IMR-90 (cell line): ENCODE measurements at regions not wholly inside any gene's neighbourhood (a gene's known extent, or its start where the extent isn't known, plus 50 kb on each side); places are given as distances from the start of the nearest gene placed in this dataset.

Experiments
- ATAC-seq: fragments of 200-7000 bp; cut with Tn5 transposase; 2 replicates; pipeline ENCODE4 v1.9.1; 2020; ENCODE audit warnings: low read depth, mild to moderate bottlenecking, moderate library complexity
- BruUV-seq: library from RNA; stranded (reverse); fragments of 400-500 nt; replicated peaks from 2 replicates; lab custom pipeline; 2021; lab: Mats Ljungman, UMichigan
- CTCF ChIA-PET: fragments of 300-600 bp; formaldehyde crosslinking; extraction: SDS; loops from one replicate; lab custom pipeline; 2021; ENCODE audit warnings: antibody characterized with exemption; lab: Yijun Ruan, JAX
- POLR2A ChIA-PET: fragments of 300-600 bp; sonication (Branson Sonifier 250); formaldehyde crosslinking; loops from one replicate; lab custom pipeline; 2022; ENCODE audit warnings: antibody characterized with exemption; ENCODE audit not compliant: unreplicated experiment; lab: Charles Lee
- DNase-seq: peaks from one replicate; pipeline ENCODE4 v3.0.0; 2013
- H2AFZ ChIP-seq: replicated peaks from 2 replicates; pipeline ENCODE3; 2013; ENCODE audit warnings: low read length, mild to moderate bottlenecking; ENCODE audit not compliant: poor library complexity
- H2AK5ac ChIP-seq: 2 replicates; pipeline ENCODE4 v1.6.1; 2013; ENCODE audit warnings: low read depth, low read length, inconsistent platforms
- H2AK9ac ChIP-seq: replicated peaks from 2 replicates; pipeline ENCODE3; 2013; ENCODE audit warnings: mild to moderate bottlenecking, low read depth, low read length, moderate library complexity; ENCODE audit not compliant: poor library complexity
- H2BK120ac ChIP-seq: 2 replicates; pipeline ENCODE4 v1.6.1; 2013; ENCODE audit warnings: low read depth, low read length, inconsistent platforms
- H2BK15ac ChIP-seq: 3 replicates; pipeline ENCODE4 v1.6.1; 2013; ENCODE audit warnings: low read depth, low read length, inconsistent platforms
- H2BK20ac ChIP-seq: 2 replicates; pipeline ENCODE4 v1.6.1; 2013; ENCODE audit warnings: low read depth, mild to moderate bottlenecking, inconsistent platforms, low read length, moderate library complexity
- H2BK5ac ChIP-seq: 2 replicates; pipeline ENCODE4 v1.6.1; 2013; ENCODE audit warnings: mild to moderate bottlenecking, low read depth, low read length, inconsistent platforms; ENCODE audit not compliant: poor library complexity, severe bottlenecking
- H3K14ac ChIP-seq: replicated peaks from 2 replicates; pipeline ENCODE4 v1.6.1; 2013; ENCODE audit warnings: low read depth, low read length, inconsistent platforms
- H3K18ac ChIP-seq: 2 replicates; pipeline ENCODE4 v1.6.1; 2013; ENCODE audit warnings: low read depth, low read length, control low read depth
- H3K23ac ChIP-seq: 2 replicates; pipeline ENCODE4 v1.6.1; 2013; ENCODE audit warnings: low read depth, low read length, inconsistent platforms
- H3K27ac ChIP-seq: 2 replicates; pipeline ENCODE4 v1.5.1; 2013; ENCODE audit warnings: mild to moderate bottlenecking, control low read depth, low read length; ENCODE audit not compliant: insufficient read depth
- H3K27me3 ChIP-seq: 2 replicates; pipeline ENCODE4 v1.6.1; 2013; ENCODE audit warnings: low read length; ENCODE audit not compliant: control insufficient read depth, insufficient read depth
- H3K36me3 ChIP-seq: 2 replicates; pipeline ENCODE4 v1.6.1; 2013; ENCODE audit warnings: low read length, mixed read lengths; ENCODE audit not compliant: control insufficient read depth, insufficient read depth
- H3K4ac ChIP-seq: 2 replicates; pipeline ENCODE4 v1.6.1; 2013; ENCODE audit warnings: low read depth, low read length, inconsistent platforms
- H3K4me1 ChIP-seq: 2 replicates; pipeline ENCODE4 v1.6.1; 2013; ENCODE audit warnings: low read length, mixed read lengths; ENCODE audit not compliant: control insufficient read depth, insufficient read depth
- H3K4me2 ChIP-seq: 2 replicates; pipeline ENCODE4 v1.6.1; 2013; ENCODE audit warnings: low read depth, mild to moderate bottlenecking, control low read depth, low read length, moderate library complexity
- H3K4me3 ChIP-seq: 2 replicates; pipeline ENCODE4 v1.5.1; 2013; ENCODE audit warnings: low read depth, mild to moderate bottlenecking, control low read depth, low read length, moderate library complexity; ENCODE audit not compliant: insufficient read depth
- H3K56ac ChIP-seq: 2 replicates; pipeline ENCODE4 v1.6.1; 2013; ENCODE audit warnings: low read length, inconsistent platforms; ENCODE audit not compliant: insufficient read depth; ENCODE audit errors: extremely low read depth
- H3K79me1 ChIP-seq, 2 experiments: 2 replicates each; pipeline ENCODE4 v1.6.1; 2013; ENCODE audit warnings: low read length in 2 of 2, inconsistent platforms in 1 of 2, low read depth in 1 of 2
- H3K9ac ChIP-seq: 2 replicates; pipeline ENCODE4 v1.6.1; 2013; ENCODE audit warnings: low read depth, low read length, control low read depth
- H3K9me1 ChIP-seq: 2 replicates; pipeline ENCODE4 v1.6.1; 2013; ENCODE audit warnings: low read length, inconsistent platforms; ENCODE audit not compliant: insufficient read depth
- H3K9me3 ChIP-seq: 2 replicates; pipeline ENCODE4 v1.6.1; 2013; ENCODE audit warnings: low read length; ENCODE audit not compliant: control insufficient read depth, insufficient read depth
- H4K20me1 ChIP-seq: 2 replicates; pipeline ENCODE4 v1.6.1; 2013; ENCODE audit warnings: low read length, inconsistent platforms; ENCODE audit not compliant: insufficient read depth
- H4K5ac ChIP-seq: 2 replicates; pipeline ENCODE4 v1.6.1; 2013; ENCODE audit warnings: mild to moderate bottlenecking, low read depth, low read length, control low read depth
- H4K8ac ChIP-seq, 2 experiments: 2 replicates each; pipeline ENCODE4 v1.6.1; 2013; ENCODE audit warnings: low read depth in 2 of 2, low read length in 2 of 2, control low read depth in 1 of 2, inconsistent platforms in 1 of 2
- H4K91ac ChIP-seq: 2 replicates; pipeline ENCODE4 v1.6.1; 2013; ENCODE audit warnings: low read depth, low read length, inconsistent platforms; ENCODE audit not compliant: insufficient read depth
- BHLHE40 ChIP-seq: fragments of 150-350 bp; IDR thresholded peaks from 2 replicates; pipeline ENCODE4 v1.6.1; 2016; ENCODE audit warnings: mild to moderate bottlenecking, low read depth, low read length
- CHD1 ChIP-seq: IDR thresholded peaks from 2 replicates; pipeline ENCODE4 v1.6.1; 2012; ENCODE audit warnings: low read depth, low read length, improper control_type of control experiment
- FOS ChIP-seq: fragments of 150-350 bp; IDR thresholded peaks from 2 replicates; pipeline ENCODE4 v1.6.1; 2016; ENCODE audit warnings: low read depth, low read length
- MAFK ChIP-seq: IDR thresholded peaks from 2 replicates; pipeline ENCODE4 v1.6.1; 2012; ENCODE audit warnings: low read depth, low read length, improper control_type of control experiment
- MAZ ChIP-seq: IDR thresholded peaks from 2 replicates; pipeline ENCODE4 v1.6.1; 2012; ENCODE audit warnings: low read depth, mild to moderate bottlenecking, low read length, improper control_type of control experiment, moderate library complexity, borderline replicate concordance
- RCOR1 ChIP-seq: IDR thresholded peaks from 2 replicates; pipeline ENCODE4 v1.6.1; 2012; ENCODE audit warnings: mild to moderate bottlenecking, low read length, improper control_type of control experiment; ENCODE audit not compliant: insufficient replicate concordance
- RFX5 ChIP-seq: IDR thresholded peaks from 2 replicates; pipeline ENCODE4 v1.8.0; 2012; ENCODE audit warnings: low read depth, mild to moderate bottlenecking, low read length, moderate library complexity
- WGBS, 2 experiments: methylation state at CpG; one replicate each; pipeline versions ENCODE4 v1.1.5 to v1.1.7; 2013; ENCODE audit warnings: missing lambda C conversion rate in 2 of 2; ENCODE audit not compliant: insufficient read length in 1 of 2; ENCODE audit errors: extremely low coverage in 2 of 2; 5-methylcytosine and 5-hydroxymethylcytosine counted together
- dilution Hi-C: fragments of 300-500 bp; cut with HindIII; formaldehyde crosslinking; loops from one replicate; pipeline ENCODE4 v1.14.3; 2018; ENCODE audit warnings: low sequenced_read_pairs; ENCODE audit not compliant: unreplicated experiment
- in situ Hi-C: fragments of 300-500 bp; cut with MboI; formaldehyde crosslinking; loops from 3 replicates; pipeline ENCODE4 v1.14.3; 2019; ENCODE audit warnings: low sequenced_read_pairs, inconsistent platforms, mixed read lengths
- intact Hi-C: fragments of 100-400 bp; cut with micrococcal nuclease; formaldehyde crosslinking; loops from 2 replicates; pipeline ENCODE4 v1.10.0; 2022
- TF ChIP-seq, protein P1 (sequence below): fragments of 150-350 bp; IDR thresholded peaks from 2 replicates; pipeline ENCODE4 v1.6.1; 2017; ENCODE audit warnings: mild to moderate bottlenecking, antibody characterized with exemption, low read length, low read depth
- TF ChIP-seq, protein P2 (sequence below): conservative IDR thresholded peaks from 2 replicates; pipeline ENCODE4 v1.5.1; 2012; ENCODE audit warnings: mild to moderate bottlenecking, low read depth, low read length, improper control_type of control experiment
- TF ChIP-seq, protein P3 (sequence below): fragments of 150-350 bp; IDR thresholded peaks from 2 replicates; pipeline ENCODE4 v1.6.1; 2016; ENCODE audit warnings: low read depth, mild to moderate bottlenecking, low read length, moderate library complexity, borderline replicate concordance

DNA sequence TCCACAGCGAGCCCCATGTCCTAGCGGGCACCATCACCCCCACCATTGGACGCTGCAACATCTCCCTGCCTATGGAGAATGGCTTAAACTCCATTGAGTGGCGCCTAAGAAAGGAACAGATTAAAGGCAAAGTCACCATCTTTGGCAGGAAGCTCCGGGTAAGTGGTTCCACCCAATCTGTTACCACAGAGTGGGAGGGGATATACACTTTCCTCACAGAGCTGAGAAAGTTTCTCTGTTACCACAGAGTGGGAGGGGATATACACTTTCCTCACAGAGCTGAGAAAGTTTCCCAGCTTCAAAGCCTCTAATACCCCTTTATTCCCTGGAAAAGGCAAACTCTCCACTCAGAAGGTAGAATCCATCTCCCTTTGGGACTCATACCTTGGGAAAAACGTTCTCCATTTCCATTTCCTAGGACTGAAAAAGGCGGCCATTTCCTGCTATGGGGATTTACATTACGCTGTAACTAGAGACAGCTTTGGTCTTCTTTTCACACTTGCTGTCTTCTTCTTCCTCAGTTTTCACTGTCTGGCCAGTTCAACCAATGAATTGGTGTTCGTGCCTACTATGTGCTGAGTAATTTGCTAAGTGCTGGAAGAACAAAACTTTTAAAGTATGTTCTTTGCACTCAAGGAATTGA lies 63.4 kb upstream of the WWC1 start:
- CTCF ChIA-PET: no interaction called here
- Histone ChIP-seq H3K9me3 (no peaks in the 10 kb centered on the region), H3K4me2 (no peak overlapping the region), H4K5ac (no peak overlapping the region), H2BK120ac (no peak overlapping the region), H3K4ac (no peak overlapping the region), H2BK20ac (no peak overlapping the region), H3K36me3 (no peaks in the 10 kb centered on the region), H4K91ac (no peak overlapping the region), H2BK15ac (no peak overlapping the region), H2AK5ac (no peak overlapping the region), H3K27me3 (no peaks in the 10 kb centered on the region), H4K8ac (no peak overlapping the region), H2AFZ (no peak overlapping the region), H3K4me1 (no peaks in the 10 kb centered on the region), H2AK9ac (no peak overlapping the region), H3K23ac (no peak overlapping the region), H3K4me3 (no peak overlapping the region), H3K79me1 (no peaks in the 10 kb centered on the region), H3K14ac (no peak overlapping the region), H3K18ac (no peak overlapping the region), H3K56ac (no peak overlapping the region), H3K9ac (no peak overlapping the region), H3K9me1 (no peaks in the 10 kb centered on the region), H4K20me1 (no peaks in the 10 kb centered on the region; the same call in 1 of the 2 replicates), H2BK5ac (no peak overlapping the region), H3K27ac (no peak overlapping the region)
- 20% methylated on average over 1 of the region's 9 CpGs; no CpG with 5 or more reads in 1 of the 2 experiments for WGBS, 2 experiments
- intact Hi-C loops (no loop called here), in situ Hi-C loops (no loop called here), dilution Hi-C loops (no loop called here)
- BruUV-seq: no TSS peak
- POLR2A ChIA-PET: no interaction called here
- DNase-seq: no peak
- TF ChIP-seq BHLHE40 (no peak), RFX5 (no peak), MAZ (no peak), FOS (no peak), RCOR1 (no peak), CHD1 (no peak), MAFK (no peak)
- TF ChIP-seq, protein P1, sequence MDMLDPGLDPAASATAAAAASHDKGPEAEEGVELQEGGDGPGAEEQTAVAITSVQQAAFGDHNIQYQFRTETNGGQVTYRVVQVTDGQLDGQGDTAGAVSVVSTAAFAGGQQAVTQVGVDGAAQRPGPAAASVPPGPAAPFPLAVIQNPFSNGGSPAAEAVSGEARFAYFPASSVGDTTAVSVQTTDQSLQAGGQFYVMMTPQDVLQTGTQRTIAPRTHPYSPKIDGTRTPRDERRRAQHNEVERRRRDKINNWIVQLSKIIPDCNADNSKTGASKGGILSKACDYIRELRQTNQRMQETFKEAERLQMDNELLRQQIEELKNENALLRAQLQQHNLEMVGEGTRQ: no peak
- TF ChIP-seq, protein P2, sequence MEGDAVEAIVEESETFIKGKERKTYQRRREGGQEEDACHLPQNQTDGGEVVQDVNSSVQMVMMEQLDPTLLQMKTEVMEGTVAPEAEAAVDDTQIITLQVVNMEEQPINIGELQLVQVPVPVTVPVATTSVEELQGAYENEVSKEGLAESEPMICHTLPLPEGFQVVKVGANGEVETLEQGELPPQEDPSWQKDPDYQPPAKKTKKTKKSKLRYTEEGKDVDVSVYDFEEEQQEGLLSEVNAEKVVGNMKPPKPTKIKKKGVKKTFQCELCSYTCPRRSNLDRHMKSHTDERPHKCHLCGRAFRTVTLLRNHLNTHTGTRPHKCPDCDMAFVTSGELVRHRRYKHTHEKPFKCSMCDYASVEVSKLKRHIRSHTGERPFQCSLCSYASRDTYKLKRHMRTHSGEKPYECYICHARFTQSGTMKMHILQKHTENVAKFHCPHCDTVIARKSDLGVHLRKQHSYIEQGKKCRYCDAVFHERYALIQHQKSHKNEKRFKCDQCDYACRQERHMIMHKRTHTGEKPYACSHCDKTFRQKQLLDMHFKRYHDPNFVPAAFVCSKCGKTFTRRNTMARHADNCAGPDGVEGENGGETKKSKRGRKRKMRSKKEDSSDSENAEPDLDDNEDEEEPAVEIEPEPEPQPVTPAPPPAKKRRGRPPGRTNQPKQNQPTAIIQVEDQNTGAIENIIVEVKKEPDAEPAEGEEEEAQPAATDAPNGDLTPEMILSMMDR: no peak
- TF ChIP-seq, protein P3, sequence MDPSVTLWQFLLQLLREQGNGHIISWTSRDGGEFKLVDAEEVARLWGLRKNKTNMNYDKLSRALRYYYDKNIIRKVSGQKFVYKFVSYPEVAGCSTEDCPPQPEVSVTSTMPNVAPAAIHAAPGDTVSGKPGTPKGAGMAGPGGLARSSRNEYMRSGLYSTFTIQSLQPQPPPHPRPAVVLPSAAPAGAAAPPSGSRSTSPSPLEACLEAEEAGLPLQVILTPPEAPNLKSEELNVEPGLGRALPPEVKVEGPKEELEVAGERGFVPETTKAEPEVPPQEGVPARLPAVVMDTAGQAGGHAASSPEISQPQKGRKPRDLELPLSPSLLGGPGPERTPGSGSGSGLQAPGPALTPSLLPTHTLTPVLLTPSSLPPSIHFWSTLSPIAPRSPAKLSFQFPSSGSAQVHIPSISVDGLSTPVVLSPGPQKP: no peak
- no peak for ATAC-seq
